NCI-H2227 (cell line): ENCODE measurements at regions not wholly inside any gene's neighbourhood (a gene's known extent, or its start where the extent isn't known, plus 50 kb on each side); places are given as distances from the start of the nearest gene placed in this dataset.

Source experiments
- DNase-seq: peaks from one replicate; lab custom pipeline; 2025; ENCODE audit not compliant: unreplicated experiment; lab: John Stamatoyannopoulos, UW

DNA sequence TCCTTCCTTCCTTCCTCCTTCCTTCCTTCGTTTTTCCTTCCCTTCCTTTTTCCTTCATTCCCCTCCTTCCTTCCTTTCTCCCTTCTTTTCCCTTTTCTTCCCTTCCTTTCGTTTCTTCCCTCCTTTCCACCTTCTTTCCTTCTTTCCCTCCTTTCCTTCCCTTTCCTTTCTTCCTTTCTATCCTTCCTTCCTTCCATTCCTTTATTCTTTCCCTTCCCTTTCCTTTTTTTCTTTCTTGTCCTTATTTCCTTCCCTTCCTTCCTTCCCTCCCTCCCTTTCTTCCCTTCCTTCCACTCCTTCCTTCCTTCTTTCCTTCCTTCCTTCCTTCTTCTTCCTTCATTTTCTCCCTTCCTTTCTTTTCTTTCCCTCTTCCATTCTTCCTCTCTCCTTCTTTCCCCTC lies 394.6 kb downstream of the GABRB3 start:
- no peak for DNase-seq

DNA sequence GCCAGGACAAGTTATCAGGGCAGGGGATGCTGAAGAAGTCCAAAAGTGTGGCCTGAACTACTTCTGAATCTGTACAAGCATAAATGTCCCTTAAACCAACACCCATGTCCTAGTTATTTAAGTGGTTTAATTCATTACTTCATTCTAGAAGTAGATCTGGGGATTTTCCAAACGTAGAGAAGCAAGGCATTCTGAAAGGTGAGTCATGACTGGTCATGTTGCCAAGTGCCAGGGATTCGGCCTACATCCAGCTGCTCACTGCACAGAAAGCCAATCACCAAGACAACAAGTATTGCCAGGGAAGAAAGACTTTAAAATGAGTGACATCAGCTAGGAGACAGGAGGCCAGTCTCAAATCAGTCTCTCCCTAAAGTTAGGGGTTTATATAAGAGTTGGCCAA lies 396.6 kb downstream of the GABRB3 start:
- DNase-seq: no peak

DNA sequence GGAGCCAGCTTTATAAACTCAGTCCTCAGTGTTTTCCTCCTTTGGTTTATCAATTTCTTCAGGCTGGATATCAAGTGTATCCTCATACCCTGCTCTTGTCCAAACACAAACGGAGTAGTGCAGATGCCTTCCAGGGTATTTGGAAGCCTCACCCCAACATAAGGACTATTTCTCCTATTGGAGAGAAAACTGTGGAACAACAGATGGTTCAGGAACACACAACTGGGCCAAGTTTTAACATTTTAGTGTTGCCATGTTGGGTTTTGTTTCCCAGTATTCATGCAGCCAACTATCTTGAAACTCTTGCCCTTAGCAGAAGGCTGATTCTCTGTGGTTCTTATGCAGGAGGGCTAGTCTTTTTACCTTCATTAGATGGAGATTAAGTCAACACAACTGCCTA lies 398.1 kb downstream of the GABRB3 start:
- no peak for DNase-seq

DNA sequence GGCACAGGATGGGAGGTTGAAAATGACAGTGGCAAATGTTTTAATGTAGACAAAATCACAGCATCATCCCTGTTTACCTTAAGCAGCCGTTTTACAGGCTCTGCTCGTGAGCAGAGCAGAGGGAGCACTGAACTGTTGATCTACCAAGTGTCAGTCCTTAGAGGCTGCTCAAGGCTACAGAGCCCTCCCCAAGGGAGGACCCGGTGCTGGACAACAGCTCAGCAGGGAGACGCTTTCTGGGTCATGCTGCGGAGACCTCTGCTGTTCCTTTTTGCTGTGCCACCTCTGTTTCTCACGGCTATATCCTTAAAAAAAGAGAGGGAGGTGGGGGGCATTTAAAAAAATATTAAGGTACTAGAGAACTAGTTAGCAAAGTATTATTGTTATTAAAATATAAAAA lies 400.2 kb downstream of the GABRB3 start:
- no peak for DNase-seq

DNA sequence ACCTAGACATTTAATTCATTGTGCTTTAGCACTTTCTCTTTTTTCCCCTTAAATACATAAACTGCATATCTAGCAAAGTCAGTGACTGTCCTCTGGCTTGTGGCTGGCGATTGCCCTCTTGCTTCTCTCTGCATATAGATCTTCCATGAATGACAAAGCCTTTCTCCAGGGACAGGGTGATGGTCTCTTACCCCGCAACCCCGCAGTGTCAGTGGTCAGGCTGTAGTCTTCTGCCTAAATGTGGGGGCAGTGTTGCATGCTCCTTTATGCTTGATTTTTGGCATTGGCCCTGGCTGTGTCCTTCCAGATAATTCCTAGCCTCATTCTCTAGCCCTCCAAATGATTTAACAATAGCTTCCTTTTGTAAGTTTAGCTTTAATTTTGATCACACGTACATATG lies 407.8 kb downstream of the GABRB3 start:
- no peak for DNase-seq

DNA sequence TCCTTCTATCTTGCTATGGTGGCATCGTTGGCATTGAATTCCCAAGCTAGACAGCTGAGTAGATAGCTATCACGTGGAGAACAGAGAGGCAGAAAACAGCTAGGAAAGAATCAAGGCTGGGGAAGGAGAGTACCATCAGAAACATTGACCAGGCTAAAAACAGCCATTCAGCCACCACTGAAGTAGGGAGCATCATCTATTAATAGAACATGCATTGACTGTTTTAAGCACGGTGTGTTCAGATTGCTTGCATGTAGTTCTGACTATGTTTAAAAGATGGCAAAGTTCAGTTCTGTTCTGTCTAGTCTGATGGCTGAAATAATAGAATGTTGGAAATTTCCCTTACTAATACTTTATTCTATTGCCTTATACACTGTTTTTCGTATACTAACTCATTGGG lies 413.0 kb downstream of the GABRB3 start:
- no peak for DNase-seq

DNA sequence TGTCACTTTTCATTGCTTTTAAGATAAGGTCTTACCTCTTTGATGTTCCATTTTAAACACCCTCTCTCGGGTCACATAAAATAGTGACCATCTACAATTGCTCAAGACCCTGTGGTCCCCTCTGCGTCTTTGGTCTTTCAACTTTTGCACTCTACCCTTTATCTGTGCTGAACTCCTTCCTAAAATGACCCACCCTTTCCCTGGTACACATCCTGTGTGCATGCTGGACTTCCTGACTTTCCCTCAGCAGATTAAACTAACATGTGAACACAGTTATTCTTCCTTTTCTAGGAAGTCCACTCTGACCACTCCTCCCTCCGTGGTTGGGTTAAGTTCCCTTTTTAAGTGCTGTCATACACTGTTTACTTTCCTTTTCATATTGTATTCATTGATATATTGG lies 414.2 kb downstream of the GABRB3 start:
- DNase-seq: no peak

DNA sequence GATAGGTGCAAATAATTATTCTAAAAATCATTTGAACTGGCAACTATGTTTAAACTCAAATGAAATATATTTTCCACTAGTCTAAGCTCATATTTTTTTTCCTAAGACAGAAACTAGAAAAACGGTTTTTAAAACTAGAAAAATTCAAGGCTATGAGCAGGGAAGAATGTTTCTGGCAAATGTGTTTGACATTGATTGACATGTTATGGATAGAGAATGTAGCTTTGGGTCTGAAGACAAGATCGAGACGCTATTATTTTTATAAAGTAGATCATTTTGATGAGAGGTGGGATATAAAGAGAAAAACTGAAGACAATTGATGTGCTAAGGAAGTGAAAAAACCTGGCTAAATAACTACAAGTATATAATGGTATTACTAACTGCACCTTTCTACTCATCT lies 415.2 kb downstream of the GABRB3 start:
- no peak for DNase-seq

DNA sequence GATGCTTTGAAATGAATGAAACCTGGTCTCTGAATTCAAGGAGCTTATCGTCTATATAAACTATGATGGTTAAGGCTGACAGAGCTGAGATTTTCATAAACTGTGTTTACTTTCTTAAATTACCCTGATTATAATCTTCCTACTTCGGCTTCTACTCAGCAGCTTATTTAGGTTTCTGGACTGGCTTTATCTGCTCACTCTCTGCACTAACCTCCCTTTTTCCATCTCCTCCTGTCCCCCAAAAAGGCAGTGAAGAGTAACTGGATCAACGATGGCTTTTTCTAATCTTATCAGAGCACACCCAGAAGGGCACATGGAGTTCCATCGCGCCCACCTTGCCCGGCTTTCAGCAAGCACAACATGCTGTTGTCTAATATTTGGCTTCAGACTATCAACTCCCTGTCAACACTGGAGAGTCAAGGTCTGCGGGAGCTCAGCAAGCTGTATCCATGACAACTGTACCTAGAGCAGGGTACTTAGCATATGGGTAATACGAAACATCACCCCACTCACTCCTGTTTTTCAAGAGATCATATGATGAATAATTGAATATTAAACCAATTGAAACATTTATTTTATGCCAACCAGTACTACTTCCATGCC lies 417.3 kb downstream of the GABRB3 start:
- DNase-seq: no peak

DNA sequence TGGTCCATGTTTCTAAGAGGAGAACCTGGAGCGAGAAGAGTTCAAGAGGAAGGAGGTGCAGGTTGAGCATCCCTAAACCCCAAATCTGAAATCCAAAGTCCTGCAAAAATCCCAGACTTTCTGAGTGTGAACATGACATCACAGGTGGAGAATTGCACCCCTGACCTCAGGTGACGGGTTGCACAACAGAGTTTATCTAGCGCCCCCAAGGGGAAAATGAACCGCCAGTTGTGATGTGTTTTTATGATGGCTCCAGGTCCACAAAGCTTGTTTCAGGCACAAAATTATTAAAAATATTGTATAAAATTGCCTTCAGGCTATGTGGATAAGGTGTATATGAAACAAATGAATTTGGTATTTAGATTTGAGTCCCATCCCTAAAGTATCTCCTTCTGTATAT lies 420.0 kb downstream of the GABRB3 start:
- DNase-seq: no peak

DNA sequence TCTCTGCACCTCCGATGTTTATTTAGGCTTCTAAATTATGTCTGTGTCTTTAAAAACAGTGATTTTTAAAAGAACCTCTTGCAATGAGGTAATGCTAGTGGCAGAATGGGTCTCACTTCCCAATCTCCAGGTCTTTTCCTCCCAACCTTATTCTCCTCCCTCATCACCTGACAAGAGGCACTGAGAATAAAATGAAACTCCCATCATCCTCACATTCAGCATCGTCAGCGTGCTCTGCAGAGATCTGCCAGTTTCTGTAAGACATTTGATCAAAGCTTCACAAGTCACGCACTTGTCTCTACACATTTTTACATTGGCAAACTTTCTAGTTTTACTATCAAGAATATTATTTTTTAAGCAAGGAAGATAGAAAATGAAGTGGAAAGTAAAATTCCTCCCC lies 420.5 kb downstream of the GABRB3 start:
- no peak for DNase-seq

DNA sequence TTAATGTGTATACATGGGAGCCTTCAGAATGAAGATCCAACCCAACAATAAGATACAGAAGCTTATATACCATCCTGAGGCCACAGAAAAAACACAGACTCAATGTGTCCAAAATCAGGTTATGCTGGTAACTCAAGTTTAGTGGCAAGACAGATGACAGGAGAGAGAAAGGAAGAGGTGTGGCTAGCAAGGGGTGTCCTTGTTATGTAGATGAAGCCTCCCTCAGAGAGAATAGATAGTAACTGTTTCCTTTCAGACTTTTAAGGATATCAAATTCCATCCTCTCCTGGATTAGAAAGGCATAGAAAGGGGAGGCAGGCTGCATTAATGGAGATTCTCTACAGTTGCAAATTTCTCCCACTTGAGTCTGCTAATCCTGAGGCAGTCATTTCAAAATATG lies 447.4 kb downstream of the GABRB3 start:
- no peak for DNase-seq

DNA sequence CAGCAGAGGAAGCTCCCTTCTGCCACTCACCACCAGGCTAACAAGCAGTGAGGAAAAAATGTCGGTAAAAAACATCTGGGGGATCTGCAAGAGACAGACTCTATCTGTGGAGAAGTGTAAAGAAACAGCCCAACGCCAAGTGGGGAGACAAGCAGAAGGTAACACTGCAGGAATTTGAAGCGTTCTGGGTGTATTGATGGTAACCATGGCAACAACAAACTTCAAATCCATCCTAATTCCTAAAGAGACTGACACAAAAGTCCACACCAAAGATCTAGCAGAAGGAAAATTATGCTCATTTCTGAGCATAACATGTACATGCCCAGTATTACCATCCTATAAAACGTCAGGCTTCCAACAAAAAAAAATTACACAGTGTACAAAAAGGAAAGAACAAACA lies 449.3 kb downstream of the GABRB3 start:
- DNase-seq: no peak

DNA sequence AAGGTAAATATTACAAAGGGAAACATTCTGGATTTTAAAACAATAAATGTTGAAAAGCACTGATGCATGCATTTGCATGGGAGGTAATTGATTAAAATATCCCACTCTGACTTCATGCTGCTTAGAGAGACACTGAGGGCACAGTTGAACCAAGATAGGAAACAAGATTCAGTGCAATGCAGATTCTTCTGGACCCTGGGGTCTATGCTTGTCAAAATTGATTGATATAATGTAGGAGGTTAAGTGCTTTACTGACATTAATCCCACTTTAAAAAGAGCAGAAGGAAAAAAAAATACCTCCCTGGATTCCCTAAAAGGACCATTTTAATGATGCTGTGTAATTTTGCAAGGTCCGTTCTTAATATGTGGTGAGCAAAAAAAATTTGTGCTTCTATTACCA lies 454.2 kb downstream of the GABRB3 start:
- DNase-seq: no peak

DNA sequence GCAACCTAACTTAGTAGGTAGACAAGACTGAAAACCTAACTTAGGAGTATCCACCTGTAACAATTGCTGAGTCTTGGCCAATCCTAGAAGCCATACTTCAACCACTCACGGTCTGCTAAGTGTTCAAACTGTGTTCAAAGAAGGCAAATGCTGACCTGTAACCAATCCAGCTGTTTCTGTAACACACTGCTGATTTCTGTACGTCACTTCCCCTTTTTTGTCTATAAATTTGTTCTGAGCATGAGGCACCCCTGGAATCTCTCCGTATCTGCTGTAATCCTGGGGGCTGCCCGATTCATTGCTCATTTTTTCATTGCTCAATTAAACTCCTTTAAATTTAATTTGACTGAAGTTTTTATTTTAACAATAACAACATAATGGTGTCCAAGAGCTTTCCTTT lies 451.4 kb upstream of the ATP10A start:
- DNase-seq: no peak

DNA sequence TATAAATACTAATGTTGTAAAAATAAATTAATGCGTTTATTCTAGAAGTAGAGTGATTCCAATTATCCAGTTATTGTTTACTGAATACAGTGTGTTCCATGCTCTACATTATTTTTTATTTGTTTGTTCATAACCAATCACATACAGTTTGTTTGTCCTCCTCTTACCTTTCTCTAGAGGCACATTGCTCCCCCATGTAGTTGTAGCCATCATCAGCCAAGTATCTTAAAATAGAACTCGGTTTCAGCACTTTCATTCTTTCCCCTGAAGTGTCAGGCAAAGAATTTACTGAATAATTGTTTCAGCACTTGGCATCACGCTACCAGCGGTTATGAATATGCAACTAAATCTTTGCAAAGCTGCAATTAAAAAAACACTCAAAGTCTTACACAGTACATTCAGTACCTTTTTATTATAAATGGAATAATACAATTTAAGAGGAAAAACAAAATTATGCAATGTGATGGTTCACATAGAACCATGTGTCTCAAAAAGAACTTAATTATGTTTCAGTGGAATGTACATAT lies 448.6 kb upstream of the ATP10A start:
- no peak for DNase-seq

DNA sequence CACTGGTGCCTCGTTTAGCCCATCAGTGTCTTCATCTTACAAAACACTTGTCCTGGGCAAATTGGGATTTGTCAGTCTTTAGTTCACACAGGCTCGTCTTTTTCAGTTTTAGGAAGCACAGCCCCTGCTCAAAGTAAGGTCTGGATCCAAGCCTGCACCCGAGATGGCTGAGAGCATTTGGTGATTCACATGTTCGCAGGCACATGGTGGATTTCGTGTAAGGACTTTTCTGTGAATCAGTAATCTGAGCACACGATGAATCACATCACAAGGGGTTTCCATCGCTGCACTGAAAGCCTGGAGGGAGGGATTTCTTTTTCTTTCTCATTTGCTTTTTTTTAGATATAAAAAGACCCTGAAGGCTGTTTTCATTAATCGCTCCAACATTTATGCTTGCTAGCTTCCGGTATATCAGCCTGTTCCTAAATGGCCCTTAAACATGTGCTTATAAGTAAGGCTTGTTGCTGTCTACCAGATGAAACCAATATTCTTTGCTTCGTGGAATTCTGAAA lies 435.6 kb upstream of the ATP10A start:
- no peak for DNase-seq

DNA sequence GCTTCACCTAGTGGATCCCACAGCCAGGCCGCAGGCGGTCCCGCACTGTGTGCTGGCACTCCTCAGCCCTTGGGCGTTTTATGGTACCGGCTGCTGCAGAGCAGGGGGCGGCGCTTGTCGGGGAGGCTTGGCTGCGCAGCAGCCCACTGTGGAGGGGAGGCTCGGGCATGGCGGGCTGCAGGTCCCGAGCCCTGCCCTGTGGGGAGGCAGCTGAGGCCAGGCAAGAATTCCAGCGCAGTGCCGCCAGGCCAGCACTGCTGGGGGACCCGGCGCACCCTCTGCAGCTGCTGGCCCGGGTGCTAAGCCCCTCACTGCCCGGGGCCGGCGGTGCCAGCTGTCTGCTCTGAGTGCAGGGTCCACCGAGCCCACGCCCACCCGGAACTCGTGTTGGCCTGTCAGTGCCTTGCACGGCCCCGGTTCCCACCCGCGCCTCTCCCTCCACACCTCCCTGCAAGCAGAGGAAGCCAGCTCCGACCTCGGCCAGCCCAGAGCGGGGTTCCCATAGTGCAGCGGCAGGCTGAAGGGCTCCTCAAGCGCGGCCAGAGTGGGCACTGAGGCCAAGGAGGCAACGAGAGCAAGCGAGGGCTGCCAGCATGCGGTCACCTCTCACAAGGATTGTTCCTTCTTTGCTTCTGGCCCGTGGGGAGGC lies 435.0 kb upstream of the ATP10A start:
- DNase-seq: no peak

DNA sequence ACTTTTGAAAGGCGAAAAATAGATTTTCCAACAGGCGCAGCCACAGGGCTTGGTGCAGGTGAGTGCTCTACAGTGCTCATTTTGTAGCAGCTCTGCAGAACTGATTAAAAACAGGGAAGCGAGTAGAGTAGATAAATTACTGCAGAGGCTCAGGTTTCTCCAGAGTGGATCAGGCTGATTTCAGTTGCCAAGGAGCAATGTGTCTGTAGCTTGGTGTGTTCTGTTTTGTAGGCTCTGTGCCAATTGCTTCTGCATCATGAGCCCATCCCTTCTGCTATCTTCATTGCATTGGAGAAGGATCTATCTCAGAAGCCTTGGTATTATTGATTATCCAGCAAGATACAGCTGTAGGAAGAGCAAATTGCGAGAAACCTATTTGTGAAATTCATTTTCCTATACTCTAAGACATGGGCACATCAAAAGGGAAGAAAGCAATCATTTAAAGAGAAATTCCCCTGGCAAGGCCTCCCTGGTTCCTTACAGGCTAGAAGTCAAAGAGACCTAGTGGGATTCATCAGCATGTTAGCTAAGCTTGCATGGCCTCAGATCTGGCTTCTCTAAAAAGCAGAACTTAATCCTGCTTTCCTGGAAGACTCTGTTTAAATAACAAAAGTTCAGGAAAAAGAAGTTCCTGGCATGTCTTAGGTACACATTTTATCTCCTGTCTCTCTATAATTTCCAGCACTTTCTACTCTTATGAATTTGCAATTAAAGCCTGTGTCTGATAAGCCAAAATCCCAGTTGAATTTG lies 432.4 kb upstream of the ATP10A start:
- DNase-seq: no peak

DNA sequence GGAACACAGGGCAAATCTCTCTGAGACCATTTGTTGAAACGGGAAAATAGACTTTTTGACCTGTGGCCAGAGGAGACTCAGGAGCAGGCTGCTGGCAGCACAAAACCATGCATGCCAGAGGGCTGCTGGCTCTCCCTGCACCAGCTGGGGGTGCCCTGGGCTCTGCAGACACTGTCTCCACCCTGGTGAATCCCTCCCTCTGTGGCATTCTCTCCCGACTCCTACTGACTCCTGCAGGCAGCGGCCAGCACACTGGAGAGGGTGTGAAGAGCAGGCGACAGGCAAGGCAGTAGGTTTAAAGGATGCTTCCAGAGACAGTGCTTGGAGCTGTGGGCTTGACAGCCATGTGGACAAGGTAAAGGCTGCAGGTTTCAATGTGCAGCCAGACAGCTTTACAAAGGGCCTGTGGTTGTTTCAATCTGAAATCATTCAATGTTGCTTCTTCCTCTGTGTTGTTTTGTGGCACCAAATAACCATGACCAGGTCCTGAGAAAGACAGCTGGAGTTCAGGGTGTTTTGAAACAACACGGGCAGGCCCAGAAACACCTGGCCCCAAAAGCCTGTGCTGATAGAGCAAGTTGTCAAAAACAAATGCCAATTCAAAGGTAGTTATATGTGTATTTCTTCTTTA lies 431.0 kb upstream of the ATP10A start:
- no peak for DNase-seq

DNA sequence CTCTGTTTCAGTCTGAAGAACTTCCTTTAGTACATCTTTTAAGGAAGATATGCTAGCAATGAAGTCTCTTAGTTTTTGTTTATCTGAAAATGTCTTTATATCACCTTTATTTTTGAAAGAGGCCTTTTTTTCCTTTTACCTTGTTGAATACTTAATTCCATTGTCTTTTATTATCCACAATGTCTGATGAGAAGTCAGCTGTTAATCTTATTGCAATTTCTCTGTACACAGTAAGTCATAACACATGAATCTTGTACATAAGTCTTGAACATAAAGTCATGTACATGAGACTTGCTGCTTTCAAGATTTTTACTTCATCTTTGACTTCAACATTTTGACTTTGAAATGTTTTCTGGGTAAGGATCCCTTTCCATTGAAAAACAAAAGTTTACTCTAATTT lies 424.3 kb upstream of the ATP10A start:
- DNase-seq: no peak

DNA sequence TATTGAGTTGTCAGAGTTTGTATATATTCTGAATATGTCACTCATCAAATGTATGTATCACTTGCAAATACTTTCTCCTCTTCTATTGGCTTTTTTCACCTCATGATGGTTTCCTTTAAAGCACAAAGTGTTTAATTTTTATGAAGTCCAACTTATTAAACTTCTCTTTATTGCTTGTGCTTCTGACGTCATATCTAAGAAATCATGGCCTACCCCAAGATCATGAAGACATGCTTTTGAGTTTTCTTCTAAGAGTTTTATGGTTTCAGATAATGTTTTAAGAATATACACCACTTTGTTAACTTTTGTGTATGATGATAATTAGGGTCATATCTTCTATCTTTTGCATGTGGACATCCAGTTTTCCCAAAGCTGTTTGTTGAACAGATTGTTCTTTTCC lies 417.2 kb upstream of the ATP10A start:
- no peak for DNase-seq
